Tongue (tissue), 1 donor: ENCODE measurements at regions not wholly inside any gene's neighbourhood (a gene's known extent, or its start where the extent isn't known, plus 50 kb on each side); places are given as distances from the start of the nearest gene placed in this dataset.
"Not testable (repeated sequence)": the region's sequence is repeated elsewhere in the genome, so short reads cannot be mapped to it uniquely, and the experiment has no call there.

Experiments used
- DNase-seq: peaks from one replicate; pipeline ENCODE4 v3.0.0-alpha.2; 2015

DNA sequence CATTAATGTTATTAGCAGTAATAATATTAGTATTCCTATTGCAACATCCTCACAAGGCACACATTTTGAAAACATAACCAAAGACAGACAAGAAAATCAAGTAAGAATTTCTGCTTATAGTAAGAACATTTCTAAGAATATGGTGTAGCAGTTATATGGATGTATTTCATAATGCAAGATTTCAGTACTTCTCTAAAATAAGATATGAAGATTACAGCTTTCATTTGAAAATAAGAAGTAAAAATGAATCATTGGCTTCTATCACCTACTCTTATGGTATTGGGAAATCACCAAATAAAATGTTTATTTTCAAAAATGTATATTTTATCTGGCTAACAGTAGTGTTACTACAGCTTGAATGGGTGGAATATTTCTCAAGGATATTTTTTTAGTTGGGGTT is 103.8 kb upstream of the USP25 start:
- DNase-seq: no peak

DNA sequence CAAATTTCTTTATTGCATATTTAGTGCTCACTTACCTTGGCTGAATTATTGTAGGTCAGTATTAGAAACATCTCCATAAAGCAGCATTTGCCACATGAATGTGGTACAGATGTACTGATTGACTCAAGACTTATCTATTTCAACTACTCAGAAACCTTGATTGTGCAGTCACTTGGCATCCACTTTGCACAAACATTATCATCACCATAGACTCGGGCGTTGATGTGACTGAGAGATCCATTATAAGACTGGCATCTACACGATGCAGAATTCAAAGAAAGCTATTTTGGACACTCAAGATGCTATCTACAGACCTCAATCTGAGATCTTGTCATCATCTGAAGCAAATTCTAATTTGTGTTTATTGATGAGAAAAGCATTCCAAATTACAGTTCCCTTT is 102.8 kb upstream of the USP25 start:
- no peak for DNase-seq

DNA sequence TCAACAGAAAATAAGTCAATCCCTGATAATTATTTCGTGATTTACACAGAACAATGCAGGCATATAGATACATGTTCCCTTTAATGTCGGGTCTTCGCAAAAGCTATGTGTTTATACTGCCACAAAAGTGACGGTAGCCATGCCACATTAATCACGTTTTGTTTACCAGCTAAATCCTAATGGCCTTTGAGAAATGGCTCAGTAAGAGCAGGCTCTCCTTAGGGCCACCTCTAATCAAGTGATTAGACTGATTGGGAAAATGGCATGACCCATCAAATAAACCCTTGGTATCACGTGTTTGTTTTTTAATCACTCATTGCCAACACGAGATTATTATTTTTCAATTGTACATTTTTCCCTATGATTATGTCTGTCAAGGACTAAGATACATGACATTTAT is 102.0 kb upstream of the USP25 start:
- DNase-seq: no peak

DNA sequence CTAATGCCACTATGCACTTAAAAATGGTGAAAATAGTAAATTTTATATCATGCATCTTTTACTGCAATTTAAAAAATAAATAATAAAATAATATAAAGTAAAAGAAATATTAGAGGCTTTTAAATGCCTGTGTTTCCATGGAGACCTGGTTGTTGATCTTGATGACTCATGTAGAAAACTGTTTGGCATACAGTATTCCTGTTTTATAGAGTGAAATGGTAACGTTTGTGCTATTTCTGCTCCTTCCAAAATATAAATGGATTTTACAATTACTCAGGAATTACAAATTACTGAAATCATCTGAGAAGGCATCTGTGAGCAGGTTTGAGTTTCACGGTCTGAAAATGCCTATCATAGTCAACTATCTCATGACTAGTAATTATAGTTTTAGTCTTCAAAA is 98.4 kb upstream of the USP25 start:
- no peak for DNase-seq

DNA sequence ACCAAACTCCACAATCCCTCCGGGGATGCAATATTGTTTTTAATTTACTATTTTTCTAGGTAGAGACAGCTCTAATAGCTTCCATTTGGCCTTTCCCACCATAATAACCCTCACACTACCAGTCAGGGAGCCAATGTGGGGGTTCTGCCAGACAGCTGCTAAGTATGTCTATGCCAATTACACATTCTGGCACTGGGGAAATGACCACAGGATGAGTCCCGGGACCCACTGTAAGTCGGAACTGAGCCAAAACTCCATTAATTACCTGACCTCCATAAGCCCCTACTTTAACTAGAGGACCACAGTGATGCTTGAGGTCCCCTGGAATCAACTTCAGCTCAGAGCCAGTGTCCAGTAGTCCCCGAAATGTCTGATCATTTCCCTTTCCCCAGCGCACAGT is 95.2 kb upstream of the USP25 start:
- DNase-seq: not testable (repeated sequence)

DNA sequence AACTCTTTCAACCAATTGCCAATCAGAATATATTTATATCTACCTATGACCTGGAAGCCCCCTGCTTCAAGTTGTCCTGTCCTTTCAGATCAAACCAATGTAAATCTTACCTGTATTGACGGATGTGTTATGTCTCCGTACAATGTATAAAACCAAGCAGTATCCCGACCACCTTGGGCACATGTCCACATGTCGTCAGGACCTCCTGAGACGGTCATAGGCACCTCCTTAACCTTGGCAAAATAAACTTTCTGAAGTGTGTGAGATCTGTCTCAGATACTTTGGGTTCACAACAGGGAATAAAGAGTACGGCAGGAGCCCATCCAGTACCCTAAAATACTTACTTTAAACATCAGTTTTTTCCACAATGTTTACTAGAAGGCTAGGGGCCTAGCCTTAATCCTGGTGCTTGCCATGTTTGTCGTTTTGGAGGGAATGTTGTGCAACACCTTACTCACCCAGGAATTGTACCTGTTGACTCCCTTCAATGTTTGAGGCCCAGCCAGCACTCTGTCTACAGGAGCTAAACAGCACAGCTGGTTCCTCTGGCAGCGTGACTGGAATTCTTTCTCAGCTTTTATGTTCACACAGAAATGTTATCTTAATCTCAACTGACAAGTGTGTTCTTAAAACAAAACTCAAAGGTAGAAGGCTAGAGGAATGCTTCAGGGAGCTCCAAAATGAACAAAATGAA is 90.8 kb upstream of the USP25 start:
- DNase-seq: peak; percentile 32

DNA sequence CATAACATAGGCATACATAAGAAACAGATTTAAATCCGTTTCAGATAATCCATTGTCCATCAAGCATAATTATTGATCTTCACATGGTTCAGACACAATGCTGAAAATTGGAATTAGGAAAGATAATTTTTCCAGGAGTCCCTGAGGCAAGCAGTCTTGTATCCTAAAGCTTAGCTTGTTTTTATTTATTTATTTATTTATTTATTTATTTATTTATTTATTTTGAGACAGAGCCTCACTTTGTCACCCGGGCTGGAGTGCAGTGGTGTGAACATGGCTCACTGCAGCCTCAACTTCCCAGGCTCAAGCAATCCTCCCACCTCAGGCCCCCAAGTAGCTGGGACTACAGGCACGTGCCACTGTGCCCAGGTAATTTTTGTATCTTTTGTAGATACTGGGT is 89.7 kb upstream of the USP25 start:
- DNase-seq: not testable (repeated sequence)

DNA sequence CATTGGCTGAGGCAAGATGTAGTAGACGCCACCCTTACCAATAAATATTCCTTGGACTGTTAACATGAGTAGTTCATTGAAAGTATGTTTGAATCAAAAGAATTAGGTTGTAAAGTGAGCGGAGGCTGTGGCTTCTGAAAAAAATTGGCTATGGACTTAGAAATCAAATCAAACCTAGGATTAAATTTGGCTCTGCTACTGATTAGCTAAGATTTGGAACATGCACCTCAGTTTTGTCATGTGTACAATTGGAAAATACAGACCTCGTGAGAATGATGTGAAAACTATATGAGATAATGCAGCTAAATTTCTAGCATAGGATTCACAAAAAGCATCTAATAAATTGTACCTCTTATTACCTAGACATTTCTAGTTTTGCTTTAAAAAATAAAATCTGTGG is 85.3 kb upstream of the USP25 start:
- no peak for DNase-seq

DNA sequence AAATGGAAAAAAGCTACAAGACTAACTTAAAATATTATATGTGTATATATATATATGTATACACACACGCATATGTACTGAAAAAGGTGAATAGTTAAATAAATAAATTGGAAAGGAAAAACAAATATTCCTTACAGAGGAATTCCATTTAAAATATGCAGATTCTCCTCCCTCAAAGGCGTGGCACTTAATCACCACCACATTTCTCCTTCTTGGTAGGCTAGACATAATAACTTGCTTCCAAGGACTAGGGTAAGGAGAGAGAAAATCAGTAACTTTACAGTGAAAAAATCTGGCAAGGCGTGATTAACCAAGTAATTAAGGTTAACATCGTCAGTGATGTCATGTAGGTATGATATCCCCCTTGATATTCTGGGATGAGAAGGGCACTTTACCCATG is 84.0 kb upstream of the USP25 start:
- no peak for DNase-seq

DNA sequence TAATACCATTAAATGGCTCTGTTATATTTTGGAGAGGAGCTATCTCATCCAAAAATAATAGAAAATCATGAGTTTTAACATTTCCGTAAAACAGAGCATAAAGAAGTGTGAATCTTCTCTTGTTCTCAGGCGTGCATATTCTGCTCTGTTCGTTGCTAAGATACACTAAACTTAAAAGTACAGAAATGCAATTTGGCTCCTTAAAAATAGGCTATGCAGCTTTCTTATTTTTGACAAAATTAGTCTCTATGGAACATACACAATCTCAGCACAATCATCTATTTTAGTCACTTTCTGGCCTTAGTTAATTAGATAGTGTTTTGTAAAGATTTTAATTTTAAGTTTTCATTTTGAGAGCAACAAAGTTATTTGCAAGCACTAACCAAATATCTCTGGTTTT is 79.0 kb upstream of the USP25 start:
- no peak for DNase-seq

DNA sequence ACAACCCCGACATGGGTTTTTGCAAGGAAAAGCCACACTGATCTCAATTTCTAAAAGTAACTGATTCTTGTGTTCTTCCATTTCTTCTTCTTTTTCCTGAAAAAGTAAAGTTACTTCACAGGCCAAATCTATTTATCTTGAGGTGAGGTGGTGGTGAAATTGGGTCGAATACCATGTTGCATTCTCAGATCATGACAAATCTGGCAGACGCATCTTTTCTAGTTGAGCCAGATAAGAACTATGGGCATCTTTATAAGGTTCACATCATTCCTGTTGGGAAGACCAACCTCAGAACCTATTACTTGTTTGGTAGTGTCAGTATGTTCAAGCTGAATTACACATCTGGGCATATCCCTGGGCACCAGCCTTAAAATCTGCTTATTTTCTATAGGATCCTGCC is 78.6 kb upstream of the USP25 start:
- no peak for DNase-seq

DNA sequence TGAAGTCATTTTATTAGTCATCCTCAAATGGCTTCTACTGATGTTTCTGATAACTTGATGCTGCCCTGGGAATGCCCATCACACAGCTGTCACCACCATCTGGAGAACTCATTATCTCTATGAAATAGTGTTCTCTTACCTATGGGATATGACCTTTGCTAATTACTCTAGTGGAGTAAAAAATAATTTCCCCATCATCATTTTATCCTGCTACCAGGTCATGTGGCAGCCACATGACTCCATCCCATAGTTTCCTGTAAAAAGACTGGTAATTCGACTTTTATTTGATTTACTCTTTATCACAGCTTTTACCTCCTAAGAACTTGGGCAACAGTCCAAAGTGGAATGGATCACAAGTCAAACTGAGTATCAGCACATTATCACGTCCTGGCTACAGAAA is 76.1 kb upstream of the USP25 start:
- DNase-seq: no peak

DNA sequence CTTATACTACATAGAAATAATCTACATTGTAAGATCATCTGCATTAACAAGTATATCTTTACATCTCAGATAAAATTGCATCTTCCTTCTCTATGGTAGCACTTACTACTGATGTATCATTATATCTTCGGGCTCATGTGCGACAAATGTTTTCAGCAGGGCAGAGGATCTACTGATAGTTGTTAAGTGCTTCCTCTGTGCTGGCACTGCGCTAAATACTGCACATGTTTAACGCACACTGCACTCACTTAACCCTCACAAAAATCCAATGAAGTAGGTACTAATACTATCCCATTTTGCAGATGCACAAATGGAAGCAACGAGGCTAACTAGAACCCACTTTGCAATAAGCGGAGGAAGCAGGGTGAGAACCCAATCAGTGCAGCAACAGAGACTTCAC is 75.6 kb upstream of the USP25 start:
- no peak for DNase-seq

DNA sequence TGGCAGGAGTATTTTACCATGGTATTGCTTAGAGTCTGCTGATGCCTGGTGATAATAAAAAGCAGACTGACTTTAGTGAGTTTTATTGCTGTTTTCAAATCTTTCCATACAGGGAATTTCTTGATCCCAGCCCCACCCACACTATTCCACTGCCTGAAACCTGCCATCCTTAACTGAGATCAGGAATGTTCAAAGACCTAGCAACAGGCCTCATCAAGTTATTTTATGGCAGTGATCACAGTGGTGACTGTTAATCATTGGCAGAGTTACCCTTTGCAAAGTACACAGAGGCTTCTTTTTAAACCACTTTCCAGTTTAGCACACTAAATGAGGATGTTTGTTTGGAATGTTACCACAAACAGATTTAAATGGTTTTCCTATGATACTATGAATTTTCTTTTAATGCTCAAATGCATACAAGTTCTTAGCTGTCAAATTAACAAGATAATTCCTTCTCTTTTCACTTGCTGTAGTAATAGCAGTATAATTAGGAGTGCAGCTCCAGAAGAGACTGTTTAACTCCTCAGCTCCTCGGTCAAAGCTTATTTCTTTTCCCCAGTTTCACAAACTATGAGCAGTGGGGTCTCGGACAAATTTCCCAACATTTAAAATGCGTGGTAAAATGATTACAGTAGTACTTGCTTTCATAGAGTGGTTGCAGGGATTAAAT is 69.9 kb upstream of the USP25 start:
- DNase-seq: peak; percentile 13

DNA sequence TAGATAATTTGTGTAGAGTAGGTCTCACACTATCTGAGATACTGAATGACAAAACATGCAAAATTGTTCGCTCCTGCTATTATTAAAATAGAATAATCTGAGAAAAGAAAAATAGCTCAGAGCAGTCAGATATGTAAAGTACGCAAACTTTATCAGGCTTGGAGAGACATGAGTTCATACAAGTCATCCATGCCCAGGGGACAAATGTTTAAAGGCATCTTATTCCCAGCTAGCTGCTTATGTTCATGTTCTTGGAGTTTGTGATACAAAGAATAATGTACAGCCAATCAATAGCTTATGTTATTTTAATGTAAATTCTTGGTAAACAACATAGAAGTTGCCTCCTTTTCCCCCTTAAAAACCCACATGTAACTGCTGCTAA is 69.4 kb upstream of the USP25 start:
- DNase-seq: no peak

DNA sequence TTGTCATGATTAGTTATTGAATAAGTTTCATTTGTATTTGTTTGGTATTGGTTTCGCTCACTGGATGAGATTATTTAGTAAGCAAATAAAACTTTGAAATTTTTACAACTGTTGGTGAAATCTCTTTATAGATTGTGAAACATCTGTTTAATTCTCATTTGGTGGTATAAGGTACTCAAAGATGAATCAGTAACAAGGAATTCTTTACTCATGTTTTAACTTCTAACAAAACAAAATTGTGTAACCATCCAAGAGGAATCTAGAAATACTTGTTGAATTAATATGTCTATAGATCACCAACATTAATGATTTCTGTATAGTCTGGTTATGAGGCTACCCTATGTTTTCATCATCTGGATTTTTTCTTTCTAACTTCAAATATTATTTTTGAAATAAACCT is 62.8 kb upstream of the USP25 start:
- DNase-seq: no peak

DNA sequence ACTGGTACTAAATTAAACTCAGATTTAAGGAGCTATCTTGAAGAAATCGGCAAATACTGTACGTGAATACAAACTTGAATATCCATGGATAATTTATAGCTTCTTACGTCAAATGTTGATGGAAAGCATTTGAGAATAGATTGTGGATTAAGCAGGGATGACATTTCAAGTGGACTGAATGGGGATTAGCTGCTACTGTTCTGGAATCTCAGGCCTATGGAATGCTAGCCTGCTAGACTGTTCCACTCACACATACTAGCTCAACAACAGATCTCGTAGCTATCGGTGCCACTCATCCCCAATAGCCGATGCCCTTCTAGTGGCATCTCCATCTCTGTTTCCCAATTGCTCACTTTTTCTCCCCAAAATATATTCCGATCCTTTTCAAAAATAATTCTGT is 62.0 kb upstream of the USP25 start:
- peak; percentile 66 for DNase-seq

DNA sequence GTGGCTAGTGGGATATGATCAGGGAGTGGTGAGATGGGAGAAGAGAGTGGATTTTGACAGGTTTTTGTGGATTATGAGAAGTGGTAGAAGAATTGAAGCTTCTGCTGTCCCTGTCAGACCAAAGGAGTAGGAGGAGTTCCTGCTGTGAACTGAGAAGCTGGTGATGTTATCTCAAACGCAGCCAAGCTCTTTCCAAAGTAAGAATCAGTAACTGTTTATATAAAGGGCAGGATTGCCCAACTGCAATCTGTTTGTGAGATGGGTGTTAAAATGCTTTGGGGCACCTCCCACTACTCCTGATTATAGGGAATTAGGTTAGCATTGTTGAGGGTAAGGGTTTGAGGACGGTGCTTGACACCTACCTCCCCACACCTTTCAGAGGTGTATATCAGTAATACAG is 60.5 kb upstream of the USP25 start:
- no peak for DNase-seq

DNA sequence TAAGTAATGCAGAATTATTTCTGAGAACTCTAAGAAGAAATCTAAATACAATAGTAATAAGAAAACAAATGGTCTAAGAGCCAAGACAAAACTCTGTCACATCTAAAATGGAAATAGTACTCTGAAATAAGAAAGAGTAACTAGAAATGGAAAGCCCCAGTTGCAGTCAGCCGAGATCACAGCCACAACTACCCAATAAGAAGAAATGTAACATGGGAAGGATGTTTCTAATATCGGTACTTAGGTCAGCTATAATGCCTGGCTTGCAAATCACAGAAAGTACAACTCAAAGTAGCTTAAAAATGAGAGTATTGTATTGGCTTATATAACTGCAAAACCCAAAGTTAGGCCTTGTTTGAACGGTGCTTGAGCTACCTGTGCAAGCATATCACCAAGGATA is 58.6 kb upstream of the USP25 start:
- no peak for DNase-seq

DNA sequence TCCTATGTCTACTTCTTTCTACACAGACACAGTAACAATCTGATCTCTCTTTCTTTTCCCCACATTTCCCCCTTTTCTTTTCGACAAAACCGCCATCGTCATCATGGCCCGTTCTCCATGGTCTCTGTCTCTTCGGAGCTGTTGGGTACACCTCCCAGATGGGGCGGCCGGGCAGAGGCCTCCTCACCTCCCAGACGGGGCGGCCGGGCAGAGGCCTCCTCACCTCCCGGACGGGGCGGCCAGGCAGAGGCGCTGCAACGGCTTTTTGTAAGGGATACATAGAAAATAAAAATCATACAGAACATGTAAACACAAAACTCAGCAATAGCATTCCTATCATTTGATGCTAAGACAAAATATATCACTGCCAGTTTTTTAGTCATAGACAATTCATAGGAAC is 57.2 kb upstream of the USP25 start:
- DNase-seq: not testable (repeated sequence)

DNA sequence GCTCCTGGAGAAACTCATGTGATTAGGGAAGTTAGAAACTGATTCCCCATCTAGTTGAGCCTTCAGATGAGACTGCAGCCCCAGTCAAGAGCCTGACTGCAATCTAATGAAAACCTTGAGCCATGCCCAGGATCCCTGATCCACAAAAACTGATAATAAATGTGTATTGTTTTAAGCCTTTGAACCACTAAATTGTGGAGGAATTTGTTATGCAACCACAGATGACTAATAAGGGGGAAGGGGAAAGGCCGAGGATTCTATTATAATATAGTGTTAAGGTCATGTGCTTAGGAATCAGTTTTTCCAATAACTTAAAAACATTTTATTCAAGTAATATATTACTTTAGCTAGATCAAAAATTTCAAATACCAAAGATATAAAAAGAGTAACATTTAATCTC is 52.8 kb upstream of the USP25 start:
- DNase-seq: no peak

DNA sequence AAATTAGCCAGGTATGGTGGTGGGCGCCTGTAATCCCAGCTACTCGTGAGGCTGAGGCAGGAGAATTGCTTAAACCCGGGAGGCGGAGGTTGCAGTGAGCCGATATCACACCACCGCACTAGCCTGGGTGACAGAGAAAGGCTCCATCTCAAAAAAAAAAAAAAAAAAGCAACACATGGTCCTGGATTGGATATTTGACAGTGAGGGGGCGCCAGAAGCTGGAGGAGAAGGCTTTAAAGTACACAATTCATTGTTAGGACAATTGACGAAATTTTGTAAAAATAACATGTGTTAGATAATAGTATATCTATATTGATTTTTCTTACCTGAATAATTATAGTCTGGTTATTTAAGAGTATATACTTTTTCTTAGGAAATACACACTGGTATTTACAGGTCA is 50.2 kb upstream of the USP25 start:
- DNase-seq: no peak
